ENCODE measurements at regions not wholly inside any gene's neighbourhood (a gene's known extent, or its start where the extent isn't known, plus 50 kb on each side); places are given as distances from the start of the nearest gene placed in this dataset.

- TF ChIP-seq, protein P1, sequence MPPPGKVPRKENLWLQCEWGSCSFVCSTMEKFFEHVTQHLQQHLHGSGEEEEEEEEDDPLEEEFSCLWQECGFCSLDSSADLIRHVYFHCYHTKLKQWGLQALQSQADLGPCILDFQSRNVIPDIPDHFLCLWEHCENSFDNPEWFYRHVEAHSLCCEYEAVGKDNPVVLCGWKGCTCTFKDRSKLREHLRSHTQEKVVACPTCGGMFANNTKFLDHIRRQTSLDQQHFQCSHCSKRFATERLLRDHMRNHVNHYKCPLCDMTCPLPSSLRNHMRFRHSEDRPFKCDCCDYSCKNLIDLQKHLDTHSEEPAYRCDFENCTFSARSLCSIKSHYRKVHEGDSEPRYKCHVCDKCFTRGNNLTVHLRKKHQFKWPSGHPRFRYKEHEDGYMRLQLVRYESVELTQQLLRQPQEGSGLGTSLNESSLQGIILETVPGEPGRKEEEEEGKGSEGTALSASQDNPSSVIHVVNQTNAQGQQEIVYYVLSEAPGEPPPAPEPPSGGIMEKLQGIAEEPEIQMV (CRISPR knock-in tag; IDR thresholded peaks at IDR 0.05; ENCODE audit: low read depth): no peak
- TF ChIP-seq GABPA (IDR thresholded peaks at IDR 0.05; ENCODE audit: low read depth, low read length) (no peak), GABPA (CRISPR knock-in tag; IDR thresholded peaks at IDR 0.05; ENCODE audit: low read depth) (no peak), ZNF326 (CRISPR knock-in tag; IDR thresholded peaks at IDR 0.05; ENCODE audit: borderline replicate concordance) (no peak), PTBP1 (IDR thresholded peaks at IDR 0.05; ENCODE audit: low read depth, low read length, poor library complexity, severe bottlenecking) (no peak)
Observed at GRCh38 chr14:97368049-97368448, 570.9 kb downstream of the VRK1 start (continued).

GRCh38 chr14:97368900-97369564, 571.9 kb downstream of the VRK1 start:
- peaks cover 9% of the 10 kb centered on the region; the same call in 1 of the 2 replicates for H3K9me3 ChIP-seq (ENCODE audit: low read length)
- no peak overlapping the region for H3K9ac ChIP-seq (ENCODE audit: insufficient read depth, low read depth, low read length)
- DNase-seq (ENCODE audit: low spot score): no peak
- in situ Hi-C loops (cut with HindIII; ENCODE audit: extremely low pct_ligation_motif_present, low pct_unique_long_range_greater_than_20kb): no loop called here
- H3K4me1 ChIP-seq (ENCODE audit: insufficient read depth, low read length): no peaks in the 10 kb centered on the region
- BruUV-seq (replicated peaks): no TSS peak
- no peaks in the 10 kb centered on the region for H4K20me1 ChIP-seq (ENCODE audit: insufficient read depth, low read length)
- intact Hi-C loops (cut with micrococcal nuclease; ENCODE audit: unreplicated experiment): no loop called here
- no peak overlapping the region for H2AFZ ChIP-seq (ENCODE audit: low read length)
- no peaks in the 10 kb centered on the region for H3K79me2 ChIP-seq (ENCODE audit: insufficient read depth, low read length)
- no peak overlapping the region for H3K4me2 ChIP-seq (ENCODE audit: low read depth, low read length)
- ATAC-seq: no peak
- TF ChIP-seq ZEB1 (IDR thresholded peaks at IDR 0.05; ENCODE audit: insufficient replicate concordance, low read depth) (no peak), MLLT10 (CRISPR knock-in tag; IDR thresholded peaks at IDR 0.05) (no peak), ZNF768 (CRISPR knock-in tag; IDR thresholded peaks at IDR 0.05) (peak; percentile 39; the same call in 1 of the 2 replicates)
- POLR2A ChIA-PET: no interaction called here
- WGBS (ENCODE audit: low lambda C conversion rate): 55% methylated on average over 5 of the region's 5 CpGs
- CTCF ChIA-PET (ENCODE audit: low intra/inter-chr PET ratio, low total read pairs): no interaction called here
- H3K27ac ChIP-seq (ENCODE audit: extremely low read length, insufficient read depth, low read length): no peak overlapping the region
- H3K36me3 ChIP-seq (replicated peaks in 1 of 2; ENCODE audit: control insufficient read depth in 1 of 2, insufficient read depth in 2 of 2, low read length in 2 of 2): no peaks in the 10 kb centered on the region
- FAIRE-seq: no peak
- H3K4me3 ChIP-seq (replicated peaks in 1 of 3; ENCODE audit: insufficient read depth in 1 of 3, low read depth in 2 of 3, low read length in 3 of 3): no peak overlapping the region
- H3K27me3 ChIP-seq (ENCODE audit: control insufficient read depth in 1 of 2, insufficient read depth in 2 of 2, low read length in 2 of 2): no peaks in the 10 kb centered on the region

Data from HepG2 (cell line).